ENCODE measurements at regions not wholly inside any gene's neighbourhood (a gene's known extent, or its start where the extent isn't known, plus 50 kb on each side); places are given as distances from the start of the nearest gene placed in this dataset.
"Not testable (repeated sequence)": the region's sequence is repeated elsewhere in the genome, so short reads cannot be mapped to it uniquely, and the experiment has no call there.

DNA sequence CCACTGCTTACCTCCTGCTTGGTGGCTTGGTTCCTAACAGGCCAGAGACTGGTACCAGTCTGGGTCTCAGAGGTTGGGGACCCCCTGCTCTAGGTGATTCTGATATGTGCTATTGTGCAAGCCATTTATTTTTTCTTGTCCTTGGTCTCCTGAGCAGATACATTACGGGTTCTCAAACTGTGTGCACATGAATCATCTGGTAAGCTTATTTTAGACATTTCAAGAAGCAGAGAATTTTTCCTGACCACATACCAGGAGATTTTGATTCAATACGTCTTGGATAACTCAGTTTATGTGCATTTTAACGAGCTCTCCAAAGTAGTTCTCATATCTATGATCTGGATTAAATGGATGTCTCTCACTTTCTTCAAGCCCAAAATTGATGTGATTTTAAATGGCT lies 77.2 kb downstream of the FHIP1A start:
- no peak overlapping the region for H3K4me3 ChIP-seq (ENCODE audit: low read depth, low read length)
- TF ChIP-seq, protein P1, sequence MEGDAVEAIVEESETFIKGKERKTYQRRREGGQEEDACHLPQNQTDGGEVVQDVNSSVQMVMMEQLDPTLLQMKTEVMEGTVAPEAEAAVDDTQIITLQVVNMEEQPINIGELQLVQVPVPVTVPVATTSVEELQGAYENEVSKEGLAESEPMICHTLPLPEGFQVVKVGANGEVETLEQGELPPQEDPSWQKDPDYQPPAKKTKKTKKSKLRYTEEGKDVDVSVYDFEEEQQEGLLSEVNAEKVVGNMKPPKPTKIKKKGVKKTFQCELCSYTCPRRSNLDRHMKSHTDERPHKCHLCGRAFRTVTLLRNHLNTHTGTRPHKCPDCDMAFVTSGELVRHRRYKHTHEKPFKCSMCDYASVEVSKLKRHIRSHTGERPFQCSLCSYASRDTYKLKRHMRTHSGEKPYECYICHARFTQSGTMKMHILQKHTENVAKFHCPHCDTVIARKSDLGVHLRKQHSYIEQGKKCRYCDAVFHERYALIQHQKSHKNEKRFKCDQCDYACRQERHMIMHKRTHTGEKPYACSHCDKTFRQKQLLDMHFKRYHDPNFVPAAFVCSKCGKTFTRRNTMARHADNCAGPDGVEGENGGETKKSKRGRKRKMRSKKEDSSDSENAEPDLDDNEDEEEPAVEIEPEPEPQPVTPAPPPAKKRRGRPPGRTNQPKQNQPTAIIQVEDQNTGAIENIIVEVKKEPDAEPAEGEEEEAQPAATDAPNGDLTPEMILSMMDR (conservative IDR thresholded peaks at IDR 0.05; ENCODE audit: low read depth, low read length): no peak
- peak; percentile 78 for DNase-seq (ENCODE audit: low read depth)

DNA sequence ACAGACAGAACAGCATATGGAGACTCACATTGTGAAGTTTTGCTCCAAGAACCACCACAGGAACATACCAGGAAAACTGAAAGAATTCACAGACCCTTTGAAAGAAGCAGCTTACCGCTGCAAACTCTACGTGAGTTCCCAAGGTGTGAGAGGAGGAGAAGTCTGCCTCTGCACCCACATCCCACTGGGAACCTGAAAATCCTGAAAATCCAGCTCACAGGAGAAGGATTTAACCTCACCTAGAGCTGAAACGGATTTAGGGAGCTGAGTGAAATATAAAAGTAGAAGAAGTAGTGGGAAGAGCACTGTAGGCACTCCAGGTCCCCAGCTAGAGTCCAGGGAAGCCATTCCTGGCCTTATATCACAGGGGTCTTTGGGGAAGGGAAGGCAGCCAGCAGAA lies 80.0 kb downstream of the FHIP1A start:
- no peak for DNase-seq (ENCODE audit: low read depth)
- TF ChIP-seq, protein P1 (conservative IDR thresholded peaks at IDR 0.05; ENCODE audit: low read depth, low read length): no peak
- no peak overlapping the region for H3K4me3 ChIP-seq (ENCODE audit: low read depth, low read length)

DNA sequence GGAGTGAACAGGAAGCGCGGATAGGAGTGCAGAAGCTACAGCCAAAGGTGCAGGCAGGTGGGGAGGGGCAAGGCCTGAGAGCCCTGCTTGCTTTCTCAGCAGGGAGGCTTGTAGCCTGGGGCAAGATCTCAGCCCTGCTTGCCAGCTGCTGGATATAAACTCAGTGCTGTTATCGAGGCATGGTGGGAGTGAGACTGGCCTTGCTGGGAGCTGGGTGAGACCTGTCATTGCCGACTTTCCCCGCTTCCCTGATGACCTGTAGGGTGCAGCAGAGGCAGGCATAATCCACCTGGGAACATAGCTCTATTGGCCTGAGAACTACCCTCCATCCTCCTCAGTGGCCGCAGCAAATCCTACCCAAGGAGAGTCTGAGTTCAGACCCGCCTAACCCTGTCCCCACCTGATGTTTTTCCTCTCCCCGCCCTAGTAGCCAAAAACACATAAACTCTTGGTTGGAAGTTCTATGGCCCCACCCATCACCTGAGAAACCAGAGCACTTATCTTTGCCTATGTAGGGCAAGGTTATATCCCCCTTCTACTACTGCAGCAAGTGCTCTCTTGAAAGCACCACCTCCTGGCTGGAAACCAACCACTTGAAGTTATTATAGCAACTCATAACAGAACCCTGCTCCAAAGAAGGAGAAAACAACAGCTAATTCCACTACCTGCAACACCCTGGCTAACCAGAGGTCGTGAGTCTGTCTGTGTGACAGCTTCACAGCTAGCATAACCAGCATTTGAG lies 80.7 kb downstream of the FHIP1A start:
- TF ChIP-seq, protein P1 (conservative IDR thresholded peaks at IDR 0.05; ENCODE audit: low read depth, low read length): no peak
- no peak for DNase-seq (ENCODE audit: low read depth)
- no peak overlapping the region for H3K4me3 ChIP-seq (ENCODE audit: low read depth, low read length)

GRCh38 chr4:151495612-151496011 lies 86.6 kb downstream of the FHIP1A start:
- DNase-seq (ENCODE audit: low read depth); H3K4me3 ChIP-seq (ENCODE audit: low read depth, low read length): not testable (repeated sequence)

GRCh38 chr4:151511548-151511947 lies 102.6 kb downstream of the FHIP1A start:
- DNase-seq (ENCODE audit: low read depth); H3K4me3 ChIP-seq (ENCODE audit: low read depth, low read length): not testable (repeated sequence)

DNA sequence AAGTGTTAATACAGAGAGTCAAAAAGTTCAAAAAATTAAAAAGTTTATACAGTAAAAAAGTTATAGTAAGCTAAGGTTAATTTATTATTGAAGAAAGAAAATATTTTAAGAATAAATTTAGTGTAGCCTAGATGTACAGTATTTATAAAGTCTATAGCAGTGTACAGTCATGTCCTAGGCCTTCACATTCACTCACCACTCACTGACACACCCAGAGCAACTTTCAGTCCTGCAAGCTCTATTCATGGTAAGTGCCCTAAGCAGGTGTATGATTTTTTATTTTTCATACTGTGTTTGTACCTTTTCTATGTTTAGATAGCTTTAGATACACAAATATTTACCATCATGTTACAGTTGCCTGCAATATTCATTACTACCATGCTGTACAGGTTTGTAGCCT lies 108.9 kb downstream of the FHIP1A start:
- TF ChIP-seq, protein P1 (conservative IDR thresholded peaks at IDR 0.05; ENCODE audit: low read depth, low read length): no peak
- DNase-seq (ENCODE audit: low read depth): no peak
- H3K4me3 ChIP-seq (ENCODE audit: low read depth, low read length): no peak overlapping the region

GRCh38 chr4:151518359-151518758 lies 109.4 kb downstream of the FHIP1A start:
- TF ChIP-seq, protein P1 (conservative IDR thresholded peaks at IDR 0.05; ENCODE audit: low read depth, low read length): no peak
- H3K4me3 ChIP-seq (ENCODE audit: low read depth, low read length): no peak overlapping the region
- DNase-seq (ENCODE audit: low read depth): no peak

DNA sequence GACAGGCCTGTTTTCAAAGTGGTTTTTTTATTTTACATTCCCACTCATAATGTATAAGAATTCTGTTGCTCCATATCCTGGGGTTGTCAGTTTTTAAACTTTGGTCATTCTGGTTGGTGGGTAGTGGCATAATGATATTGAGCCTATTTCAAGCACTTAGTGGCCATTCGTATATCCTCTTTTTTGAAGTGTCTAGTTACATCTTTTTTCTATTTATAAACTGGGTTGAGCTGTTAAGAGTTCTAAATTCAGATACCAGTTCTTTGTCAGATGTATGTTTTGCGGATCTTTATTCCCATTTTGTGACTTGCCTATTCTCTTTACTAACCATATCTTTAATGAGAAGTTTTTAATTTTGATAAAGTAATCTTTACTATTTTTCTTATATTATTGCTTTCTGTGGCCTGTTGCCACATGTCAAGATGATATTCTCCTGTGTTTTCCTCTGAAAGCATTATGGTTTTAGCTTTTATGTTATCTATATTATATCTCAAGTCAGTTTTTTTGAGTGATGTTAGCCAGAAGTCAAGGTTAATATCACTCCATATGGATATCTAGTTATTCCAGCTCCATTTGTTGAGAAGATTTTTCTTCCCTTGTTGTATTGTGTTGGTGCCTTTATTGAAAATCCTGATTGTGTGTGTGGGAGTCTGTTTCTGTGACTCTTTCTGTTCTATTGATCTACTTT lies 110.9 kb downstream of the FHIP1A start:
- no peak for DNase-seq (ENCODE audit: low read depth)
- TF ChIP-seq, protein P1 (conservative IDR thresholded peaks at IDR 0.05; ENCODE audit: low read depth, low read length): no peak
- H3K4me3 ChIP-seq (ENCODE audit: low read depth, low read length): no peak overlapping the region
